Mesothelial cell of epicardium (in vitro differentiated cells): ENCODE measurements at regions not wholly inside any gene's neighbourhood (a gene's known extent, or its start where the extent isn't known, plus 50 kb on each side); places are given as distances from the start of the nearest gene placed in this dataset.

Source experiments
- DNase-seq, 2 experiments: peaks; one replicate each; pipeline ENCODE4 v3.0.0; 2021; ENCODE audit warnings: low spot score in 2 of 2; ENCODE audit not compliant: unreplicated experiment in 2 of 2
- H3K27ac Mint-ChIP-seq: 2 replicates; pipeline ENCODE4 v1.8.0; 2021; ENCODE audit warnings: mixed read lengths
- H3K27me3 Mint-ChIP-seq: 2 replicates; pipeline ENCODE4 v1.8.0; 2021; ENCODE audit warnings: low read depth, mixed read lengths
- H3K36me3 Mint-ChIP-seq: 2 replicates; pipeline ENCODE4 v1.8.0; 2021; ENCODE audit warnings: mixed read lengths
- H3K4me1 Mint-ChIP-seq: 2 replicates; pipeline ENCODE4 v1.8.0; 2021; ENCODE audit warnings: mixed read lengths
- H3K4me3 Mint-ChIP-seq: 2 replicates; pipeline ENCODE4 v1.8.0; 2021; ENCODE audit warnings: mild to moderate bottlenecking, moderate library complexity, mixed read lengths
- H3K9me3 Mint-ChIP-seq: 2 replicates; pipeline ENCODE4 v1.8.0; 2021; ENCODE audit warnings: mixed read lengths
- CTCF ChIP-seq: fragments of 200-600 bp; sonication (generic); IDR thresholded peaks from one replicate; pipeline ENCODE4 v1.5.0; 2021; ENCODE audit warnings: antibody characterized with exemption; ENCODE audit not compliant: unreplicated experiment

GRCh38 chr14:56460469-56460868 lies 119.1 kb upstream of the TMEM260 start:
- Mint-ChIP-seq H3K27me3 (peaks cover 24% of the 10 kb centered on the region), H3K4me1 (no peaks in the 10 kb centered on the region), H3K36me3 (no peaks in the 10 kb centered on the region), H3K9me3 (peaks cover 23% of the 10 kb centered on the region), H3K4me3 (no peak overlapping the region), H3K27ac (no peak overlapping the region)
- no peak for DNase-seq
- no peak for TF ChIP-seq CTCF

GRCh38 chr14:56461276-56462275 lies 118.0 kb upstream of the TMEM260 start:
- no peaks in the 10 kb centered on the region for H3K4me1 Mint-ChIP-seq
- no peaks in the 10 kb centered on the region for H3K36me3 Mint-ChIP-seq
- peaks cover 23% of the 10 kb centered on the region for H3K27me3 Mint-ChIP-seq
- no peak for TF ChIP-seq CTCF
- H3K9me3 Mint-ChIP-seq = peaks cover 15% of the 10 kb centered on the region
- DNase-seq = no peak
- no peak overlapping the region for H3K27ac Mint-ChIP-seq
- H3K4me3 Mint-ChIP-seq = no peak overlapping the region

- DNase-seq = no peak
- no peak for TF ChIP-seq CTCF
- Mint-ChIP-seq H3K4me1 (no peaks in the 10 kb centered on the region), H3K9me3 (peaks cover 2% of the 10 kb centered on the region), H3K27me3 (peaks cover 36% of the 10 kb centered on the region), H3K4me3 (no peak overlapping the region), H3K36me3 (no peaks in the 10 kb centered on the region), H3K27ac (no peak overlapping the region)
These were observed 116.2 kb upstream of the TMEM260 start for GRCh38 chr14:56463271-56463890.

- DNase-seq = no peak
- H3K9me3 Mint-ChIP-seq = peaks cover 10% of the 10 kb centered on the region
- H3K4me1 Mint-ChIP-seq = no peaks in the 10 kb centered on the region
- H3K36me3 Mint-ChIP-seq = no peaks in the 10 kb centered on the region
- peaks cover 52% of the 10 kb centered on the region for H3K27me3 Mint-ChIP-seq
- no peak overlapping the region for H3K27ac Mint-ChIP-seq
- TF ChIP-seq CTCF = no peak
- H3K4me3 Mint-ChIP-seq = no peak overlapping the region
These were observed 108.5 kb upstream of the TMEM260 start for GRCh38 chr14:56471056-56471455.

GRCh38 chr14:56474419-56475022 lies 105.1 kb upstream of the TMEM260 start:
- Mint-ChIP-seq H3K4me1 (no peaks in the 10 kb centered on the region), H3K36me3 (no peaks in the 10 kb centered on the region), H3K27ac (no peak overlapping the region), H3K9me3 (no peaks in the 10 kb centered on the region), H3K4me3 (no peak overlapping the region), H3K27me3 (peaks cover 40% of the 10 kb centered on the region)
- TF ChIP-seq CTCF = peak; percentile 66
- no peak for DNase-seq
